NCI-H524 (cell line): ENCODE measurements at regions not wholly inside any gene's neighbourhood (a gene's known extent, or its start where the extent isn't known, plus 50 kb on each side); places are given as distances from the start of the nearest gene placed in this dataset.

Source experiments
- DNase-seq, 2 experiments: peaks; one replicate each; lab custom pipeline; 2025; lab: John Stamatoyannopoulos, UW

DNA sequence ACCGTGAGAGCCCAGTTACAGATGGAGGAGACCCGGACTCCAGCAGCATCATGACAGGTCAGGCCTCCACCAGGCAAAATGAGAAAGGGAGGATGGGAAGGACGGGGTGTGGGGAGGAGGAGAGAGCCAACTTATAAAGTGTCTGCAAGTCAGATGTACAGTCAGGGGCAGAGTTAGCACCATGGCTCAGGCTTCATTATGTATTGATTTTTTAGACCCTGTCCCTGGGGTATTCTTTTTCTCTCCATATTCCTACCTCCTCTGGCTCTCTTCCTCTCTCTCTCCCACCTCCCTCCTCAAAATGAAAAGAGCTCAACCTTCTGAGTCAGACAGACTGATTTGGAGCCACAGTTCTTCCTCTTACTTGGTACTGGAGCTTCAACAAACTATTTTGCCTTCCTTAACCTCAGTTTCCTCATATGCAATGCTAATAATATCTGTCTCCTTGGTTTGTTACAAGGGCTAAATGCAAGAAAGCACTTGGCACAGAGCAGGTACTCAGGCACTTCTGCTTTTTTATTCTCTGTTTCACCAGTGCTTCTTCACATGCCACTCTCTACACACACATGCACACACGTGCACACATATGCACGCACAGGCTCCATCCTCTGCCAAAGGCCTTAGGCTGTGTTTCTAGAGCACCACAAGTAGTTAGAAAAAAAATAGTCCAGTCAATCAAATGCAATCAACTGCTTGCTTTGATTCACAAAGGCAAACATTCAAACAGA, 92.3 kb upstream of the PKDCC start:
- no peak for DNase-seq

DNA sequence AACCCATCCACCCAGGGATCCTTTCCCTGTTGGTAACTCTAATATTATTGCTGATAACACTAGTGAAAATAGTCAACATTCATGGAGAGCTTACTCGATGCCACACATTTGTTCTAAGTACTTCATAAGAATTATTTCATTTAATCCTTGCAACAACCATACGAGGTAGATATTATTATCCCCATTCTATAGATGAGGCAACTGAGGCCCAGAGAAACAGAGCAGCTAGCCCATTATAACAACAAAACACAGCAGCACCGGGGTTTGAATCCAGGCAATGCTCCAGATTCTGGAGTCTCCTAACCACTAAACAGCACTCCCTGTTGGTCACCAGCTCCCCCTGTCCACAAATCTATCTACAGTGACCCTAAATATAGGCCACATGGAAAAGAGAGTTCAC, 90.4 kb upstream of the PKDCC start:
- no peak for DNase-seq

DNA sequence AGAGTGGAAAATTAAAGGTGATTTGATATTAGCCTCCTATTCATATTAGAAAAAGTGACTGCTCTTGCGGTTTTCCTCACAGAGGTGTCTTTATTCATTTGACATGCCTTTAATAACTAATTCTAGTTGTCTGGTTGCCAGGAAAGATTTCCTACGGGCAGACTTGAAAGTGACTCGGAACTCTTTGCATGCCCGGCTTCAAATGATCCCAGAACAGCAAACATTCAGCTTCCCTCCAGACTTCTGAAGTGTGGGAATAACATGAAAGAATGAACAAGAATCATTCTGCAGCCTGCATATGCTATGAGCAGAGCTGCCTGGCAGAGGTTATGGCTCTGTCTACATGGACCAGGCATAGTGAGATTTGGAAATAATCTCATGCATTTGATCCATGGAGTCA, 89.6 kb upstream of the PKDCC start:
- no peak for DNase-seq

DNA sequence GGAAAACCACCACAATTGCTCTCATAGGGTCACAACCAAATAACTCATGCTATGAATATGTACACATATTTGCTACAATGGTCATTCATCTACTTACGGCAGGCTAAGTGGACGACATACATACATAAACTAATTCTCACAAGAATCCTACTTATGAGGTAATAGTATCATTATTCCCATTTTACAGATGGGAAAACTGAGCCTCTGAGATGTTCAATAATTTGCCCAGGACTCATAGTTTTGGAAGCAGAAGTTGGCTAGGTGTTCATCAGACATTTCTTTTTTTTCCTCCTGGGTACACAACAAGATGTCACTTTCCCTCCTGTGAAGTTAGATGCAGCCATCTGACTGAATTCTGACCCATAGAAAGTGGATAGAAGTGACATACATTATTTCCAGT, 89.0 kb upstream of the PKDCC start:
- DNase-seq = no peak

DNA sequence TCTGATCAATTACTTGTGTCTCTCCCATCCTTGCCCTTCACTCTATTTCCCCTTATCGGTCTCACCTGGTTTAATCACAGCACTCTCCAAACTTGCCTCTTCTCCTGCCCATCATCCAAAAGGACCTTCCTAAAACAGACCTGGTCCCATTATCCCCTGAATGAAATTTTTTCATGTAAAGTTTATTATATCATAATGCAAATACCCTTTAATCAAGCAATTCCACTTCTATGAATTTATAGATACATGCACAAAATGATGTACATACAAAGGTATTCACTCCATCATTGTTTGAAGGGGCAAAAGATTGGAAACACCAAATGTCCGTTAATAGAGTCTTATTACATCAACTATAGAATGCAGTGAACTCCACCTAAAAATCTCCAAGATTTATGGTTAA, 88.1 kb upstream of the PKDCC start:
- no peak for DNase-seq

DNA sequence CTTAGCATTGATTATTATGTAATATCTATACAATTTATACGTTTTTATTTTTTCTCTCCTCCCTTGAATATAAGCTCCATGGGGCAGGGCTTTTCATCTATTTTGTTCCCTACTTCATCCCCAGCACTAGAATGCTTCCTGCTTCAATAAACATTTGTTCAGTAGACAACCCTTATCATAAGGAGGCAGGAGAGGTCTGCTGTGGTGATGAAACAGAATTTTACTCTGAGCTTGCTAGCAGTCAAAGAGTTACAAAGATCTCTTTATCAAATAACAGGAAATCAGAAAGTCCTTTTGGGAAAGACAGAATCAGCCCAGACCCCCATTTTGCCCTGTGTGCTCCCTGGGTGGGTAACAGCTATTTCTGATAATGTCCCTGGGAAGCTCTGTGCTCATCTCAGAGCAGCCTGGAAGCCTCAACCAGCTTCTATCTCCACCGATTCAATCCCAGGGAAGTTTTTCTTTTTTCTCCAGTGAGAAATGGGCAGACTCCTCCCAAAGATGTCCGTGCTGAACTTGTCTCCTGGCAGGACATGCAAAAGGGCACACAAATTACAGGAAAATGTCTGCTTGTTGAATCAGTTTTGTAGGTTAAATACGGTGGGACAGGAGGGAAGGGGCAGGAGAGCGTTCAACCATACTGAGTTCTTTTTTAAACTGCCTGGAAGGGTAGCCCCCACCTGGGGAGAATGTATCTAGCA, 84.7 kb upstream of the PKDCC start:
- DNase-seq = no peak

DNA sequence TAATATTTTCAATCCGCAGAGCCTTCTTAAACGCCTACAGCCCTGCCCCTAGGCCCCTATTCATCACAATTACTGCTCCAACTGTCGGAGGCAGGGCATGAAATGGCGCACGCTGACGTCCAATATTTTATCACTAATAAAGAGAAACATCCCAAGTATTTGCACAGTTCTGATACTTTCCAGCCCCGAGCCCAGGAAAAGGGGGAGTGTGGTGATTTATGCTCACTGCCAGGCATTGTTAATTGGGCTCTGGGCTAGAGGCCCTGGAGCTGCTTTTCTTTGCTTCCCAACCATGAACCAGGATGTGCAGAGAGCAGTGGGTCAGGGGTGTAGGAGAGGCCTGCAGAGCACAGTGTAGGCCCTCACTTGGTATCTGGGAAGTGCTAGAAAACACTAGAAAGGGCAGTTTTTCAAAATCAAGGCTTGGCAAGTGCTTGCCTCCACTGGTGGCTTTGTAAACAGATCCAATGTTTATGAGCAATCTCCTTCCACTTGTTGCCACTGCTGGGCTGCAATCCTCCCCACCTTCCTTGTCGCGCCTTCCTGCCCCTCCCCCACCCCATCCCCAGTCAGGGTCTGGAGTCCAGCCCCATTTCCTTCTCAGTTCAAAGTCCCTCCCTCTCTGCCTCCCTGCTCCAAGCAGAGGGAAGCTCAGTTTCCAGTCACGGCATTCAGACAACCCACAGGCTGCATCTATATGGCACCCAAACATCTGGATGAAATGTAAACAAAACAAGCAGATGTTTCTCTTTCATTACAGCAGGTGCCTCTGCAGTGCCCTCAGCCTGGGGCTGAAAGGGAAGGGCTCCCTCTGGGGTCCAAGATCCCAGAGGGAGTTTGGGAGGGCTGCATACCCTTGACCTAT, 83.9 kb upstream of the PKDCC start:
- no peak for DNase-seq

DNA sequence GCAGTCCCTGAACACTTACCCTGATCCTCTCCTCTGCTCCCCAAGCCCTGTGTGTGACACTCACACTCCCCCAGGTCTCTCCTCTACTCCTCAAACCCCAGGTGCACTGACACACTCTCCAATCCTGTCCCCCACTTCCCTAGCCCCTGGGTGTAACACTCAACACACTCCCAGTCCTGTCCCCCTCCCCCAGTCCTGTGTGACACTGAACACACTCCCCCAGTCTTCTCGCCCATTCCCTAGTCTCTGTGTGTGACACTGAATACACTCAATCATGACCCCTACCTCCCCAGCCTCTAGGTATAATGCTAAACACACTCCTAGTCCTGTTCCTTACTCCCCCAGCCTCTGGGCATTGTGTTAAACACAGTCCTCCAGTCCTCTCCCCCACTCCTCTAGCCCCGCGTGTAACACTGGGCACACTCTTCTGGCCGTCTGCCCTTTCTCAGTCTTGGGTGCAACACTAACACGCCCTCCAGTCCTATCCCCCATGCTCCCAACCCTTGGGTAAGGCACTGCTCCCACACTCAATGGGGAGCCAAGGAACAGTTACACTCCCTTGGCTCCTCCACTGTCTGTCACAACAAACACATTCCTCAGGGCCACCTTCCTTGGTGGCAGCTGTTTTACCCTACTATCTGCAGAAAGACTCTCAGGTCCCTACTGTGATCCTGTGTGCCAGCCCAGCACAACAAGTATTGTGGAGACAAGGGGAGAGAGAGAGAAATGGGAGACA, 82.5 kb upstream of the PKDCC start:
- no peak for DNase-seq

DNA sequence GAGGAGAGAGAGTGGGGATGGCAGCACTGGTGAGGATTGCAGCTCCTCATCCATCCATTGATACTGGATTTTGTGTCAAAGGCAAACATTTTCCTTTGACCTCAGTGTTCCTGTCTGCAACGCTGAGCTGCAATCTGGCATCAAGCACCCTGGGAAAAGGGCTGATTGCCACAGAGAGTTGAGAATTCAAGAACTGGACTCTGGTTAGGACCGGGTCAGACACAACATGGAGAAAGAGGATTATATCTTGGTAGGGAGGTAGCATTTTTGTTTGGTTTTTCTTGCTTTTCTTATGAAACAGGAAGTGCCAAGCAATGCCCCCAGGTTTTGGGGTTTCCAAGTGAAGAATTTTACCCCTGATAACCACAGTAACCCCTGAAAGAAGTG, 81.9 kb upstream of the PKDCC start:
- no peak for DNase-seq

DNA sequence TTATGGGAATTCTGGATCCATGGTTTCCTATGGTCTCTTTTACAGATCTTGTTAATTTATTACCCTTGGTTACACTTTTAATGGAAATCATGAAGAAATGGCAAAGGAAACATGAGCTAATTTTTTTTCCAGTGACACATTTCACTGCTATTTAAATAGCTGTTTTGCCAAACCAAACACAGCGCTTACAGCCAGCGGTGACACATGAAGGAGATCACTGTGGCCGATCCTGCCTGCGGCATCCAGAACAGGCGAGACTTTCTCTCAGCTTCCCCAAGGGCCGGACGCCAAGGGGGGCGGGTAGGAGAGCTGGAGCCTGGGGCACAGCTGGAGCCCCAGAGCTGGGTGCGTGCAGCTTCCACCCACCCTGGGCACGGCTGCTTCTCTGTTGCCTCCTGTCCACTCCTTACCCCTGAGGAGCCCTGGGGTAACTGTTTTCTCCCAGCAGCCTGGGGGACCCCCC, 81.4 kb upstream of the PKDCC start:
- DNase-seq = no peak

DNA sequence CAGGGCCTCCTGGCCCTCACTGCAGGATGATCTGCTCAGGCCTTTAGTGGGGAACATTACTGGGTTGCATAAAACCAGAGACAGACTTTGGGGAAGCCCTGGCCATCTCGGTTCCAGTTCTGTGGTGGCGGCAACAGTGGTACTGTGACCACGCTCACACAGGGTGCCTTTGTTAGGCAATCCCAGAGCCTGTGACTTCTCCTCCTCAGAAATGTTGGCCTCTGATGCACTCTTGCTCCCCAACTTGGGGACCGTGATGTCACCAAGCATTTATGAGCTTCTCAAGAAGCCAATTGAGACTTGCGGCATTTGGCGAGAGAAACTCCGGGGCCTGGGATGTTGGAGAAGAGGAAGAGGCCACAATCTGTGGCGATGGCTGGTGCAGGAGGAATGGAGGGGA, 80.9 kb upstream of the PKDCC start:
- no peak for DNase-seq

DNA sequence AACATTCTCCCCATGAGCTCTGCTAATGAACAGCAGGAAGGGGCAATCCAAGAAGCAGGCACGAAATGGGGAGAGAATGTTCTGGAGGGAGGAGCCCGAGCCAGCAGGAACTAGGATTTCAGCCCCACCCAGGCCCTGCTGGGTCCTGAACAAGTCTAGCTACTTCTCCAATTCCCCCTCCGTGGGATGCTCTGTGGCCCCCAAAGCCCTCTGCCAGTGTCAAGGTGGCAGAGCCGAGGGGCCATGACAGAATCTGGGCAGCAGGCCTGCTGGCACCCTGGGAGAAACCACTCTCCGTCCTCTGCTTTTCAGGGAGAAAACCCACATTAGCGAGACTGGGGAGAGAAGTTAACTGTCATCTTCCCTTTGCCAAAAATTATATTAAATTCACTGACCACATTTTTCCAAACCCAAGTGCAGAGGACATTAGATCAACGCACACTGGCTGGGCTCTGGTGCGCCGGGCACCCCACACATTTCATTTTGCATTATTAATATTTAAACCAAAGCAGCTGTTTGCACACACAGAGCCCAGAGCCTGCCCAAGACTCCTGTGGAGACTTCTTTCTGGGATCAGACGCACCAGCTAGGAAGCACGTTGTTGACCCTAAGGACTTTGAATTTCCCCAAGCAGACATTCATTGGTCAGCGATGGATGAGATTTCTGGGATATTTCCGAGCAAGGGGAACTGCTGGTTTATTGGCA, 80.2 kb upstream of the PKDCC start:
- DNase-seq = no peak

DNA sequence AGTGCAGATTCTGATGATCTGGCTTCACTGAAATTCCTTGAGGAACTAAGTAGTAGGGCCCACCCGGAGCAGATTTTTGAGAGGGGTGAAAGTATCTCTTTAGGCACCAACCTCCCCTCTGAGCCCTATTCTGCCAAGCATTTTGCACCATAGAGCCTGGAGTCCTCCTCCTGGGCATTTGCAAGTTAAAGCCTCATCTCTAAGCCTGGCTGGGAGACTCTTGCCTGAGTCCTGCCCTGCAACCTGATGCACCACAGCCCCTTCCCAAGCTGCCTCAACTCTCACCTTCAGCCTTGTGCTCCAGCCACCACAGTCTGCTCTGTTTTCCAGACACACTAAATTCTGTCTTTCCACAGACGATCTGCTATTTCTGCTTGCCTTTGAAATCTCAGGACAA, 79.6 kb upstream of the PKDCC start:
- no peak for DNase-seq

DNA sequence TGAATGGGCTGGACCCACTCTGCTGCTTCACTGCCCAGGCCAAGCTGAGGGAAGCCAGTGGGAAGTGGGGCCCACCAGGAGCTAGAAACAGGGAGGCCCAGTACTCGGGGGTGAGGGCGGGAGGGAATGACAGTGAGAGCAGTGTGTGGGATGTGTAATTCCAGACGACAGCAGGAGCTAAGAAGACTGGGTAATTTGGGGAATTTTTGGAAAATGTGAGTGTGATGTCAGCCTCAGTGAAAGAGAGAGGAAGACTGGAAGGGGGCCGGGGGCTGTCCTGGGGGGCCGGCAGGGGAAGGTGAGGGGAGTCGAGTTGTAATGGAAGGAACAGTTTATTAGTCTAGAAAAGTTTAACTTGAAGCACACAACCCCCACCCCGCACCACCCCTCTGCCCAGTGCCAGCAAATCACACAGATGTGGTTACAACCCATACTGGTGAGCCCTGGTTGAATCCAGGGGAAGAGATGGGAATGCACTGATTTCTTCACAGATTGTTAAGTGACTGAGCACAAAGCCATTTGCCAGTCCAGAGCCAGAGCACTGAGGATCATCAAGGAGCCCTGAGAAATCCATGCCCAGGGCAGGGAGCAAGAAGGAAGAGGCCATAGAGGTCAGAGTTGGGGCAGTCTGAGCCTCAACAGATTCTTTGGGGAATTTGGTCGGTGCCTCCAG, 76.7 kb upstream of the PKDCC start:
- no peak for DNase-seq

DNA sequence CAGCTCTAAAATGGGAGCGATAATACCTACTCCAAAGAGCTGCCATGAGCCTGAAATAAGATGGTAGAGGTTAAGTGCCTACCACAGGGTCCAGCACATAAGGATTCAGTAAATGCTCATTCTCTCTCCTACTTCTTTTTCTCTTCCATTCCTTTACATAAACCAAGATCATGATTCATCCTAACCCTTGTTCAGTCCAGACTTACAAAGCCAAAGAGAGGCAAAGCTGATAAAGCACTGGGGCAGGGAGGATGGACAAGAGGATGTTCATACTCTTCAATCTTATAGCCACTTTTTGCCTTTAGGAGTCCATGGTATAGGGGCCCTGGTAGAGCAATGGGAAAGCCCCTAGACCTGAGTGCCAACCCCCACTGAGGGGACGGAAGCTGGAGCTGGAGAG, 75.6 kb upstream of the PKDCC start:
- no peak for DNase-seq

DNA sequence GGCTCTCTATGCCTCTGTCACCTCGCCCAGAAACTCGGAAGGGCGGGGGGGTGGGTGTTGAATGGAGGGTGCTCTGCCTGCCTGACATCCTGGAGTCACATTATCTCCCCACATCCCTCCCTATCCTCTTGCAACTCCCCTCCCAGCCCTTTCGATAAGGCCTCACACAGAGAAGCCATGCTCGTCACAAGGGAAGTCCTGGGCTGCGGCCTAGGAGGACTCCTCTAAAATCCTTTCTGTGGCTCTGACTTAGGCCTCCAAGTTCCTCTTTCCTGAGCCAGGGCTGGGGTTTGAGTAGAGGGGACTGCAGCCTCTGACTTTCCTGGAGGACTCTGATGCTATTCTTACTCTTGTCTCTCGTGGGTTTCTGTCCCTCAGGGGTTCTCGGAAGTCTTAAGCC, 75.0 kb upstream of the PKDCC start:
- no peak for DNase-seq

DNA sequence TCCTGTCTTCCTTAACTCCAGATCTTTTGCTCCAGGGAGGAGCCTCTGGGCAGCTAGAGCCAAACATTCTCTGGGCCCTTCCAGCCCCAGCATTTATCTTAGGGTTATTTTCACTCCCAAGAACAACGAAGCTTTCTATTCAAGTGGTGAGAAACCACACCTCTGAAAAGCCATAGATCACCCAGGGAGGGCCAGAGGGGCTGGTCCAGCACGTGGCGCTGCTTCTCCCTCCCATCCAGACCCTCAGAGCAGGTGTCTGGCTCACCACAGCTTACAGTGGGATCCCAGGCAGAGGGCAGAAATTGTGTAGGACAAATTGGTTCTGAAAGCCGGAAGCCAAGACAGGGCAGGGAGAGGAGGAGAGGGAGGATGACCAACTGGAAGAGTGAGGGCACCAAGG, 74.0 kb upstream of the PKDCC start:
- no peak for DNase-seq

DNA sequence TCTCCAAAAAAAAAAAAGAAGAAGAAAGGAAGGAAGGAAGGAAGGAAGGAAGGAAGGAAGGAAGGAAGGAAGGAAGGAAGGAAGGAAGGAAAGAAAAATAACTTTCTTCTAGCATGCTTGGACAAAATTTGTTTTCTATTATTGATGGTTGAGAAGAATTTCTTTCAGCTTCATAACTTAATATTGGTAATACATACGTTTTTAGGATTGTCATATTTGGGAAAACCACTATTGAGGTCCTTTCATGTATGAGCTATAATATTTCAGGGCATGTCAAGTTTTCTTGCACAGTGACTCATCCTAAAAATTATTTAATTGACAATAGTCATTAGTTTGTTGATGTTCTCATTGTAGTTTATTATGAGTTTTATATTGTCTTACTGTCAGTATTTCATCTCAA, 66.4 kb upstream of the PKDCC start:
- no peak for DNase-seq

DNA sequence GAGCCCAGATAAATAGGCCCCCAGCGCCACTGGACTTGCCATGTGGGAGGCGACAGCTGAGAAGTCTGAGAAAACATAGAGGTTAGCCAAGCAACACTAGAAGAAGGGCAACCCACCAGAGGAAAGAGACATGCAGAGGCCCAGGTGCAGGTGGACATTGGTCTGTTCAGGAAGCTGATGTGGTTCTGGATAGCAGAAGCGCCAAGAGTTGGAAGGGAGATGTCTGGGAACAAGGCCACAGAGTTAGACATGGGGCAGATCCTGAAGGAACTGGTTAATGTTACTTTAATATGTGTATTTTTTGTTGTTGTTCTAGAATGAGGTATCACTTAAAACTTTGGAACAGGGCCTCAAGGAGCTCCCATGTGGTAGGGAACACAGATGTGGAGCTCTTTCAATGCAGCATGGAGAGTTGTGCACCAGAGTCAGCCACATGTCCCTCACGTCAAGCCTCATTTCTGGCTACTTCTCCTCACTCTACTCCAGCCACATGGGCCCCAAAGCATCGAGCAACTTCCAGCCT, 62.2 kb upstream of the PKDCC start:
- DNase-seq = no peak

DNA sequence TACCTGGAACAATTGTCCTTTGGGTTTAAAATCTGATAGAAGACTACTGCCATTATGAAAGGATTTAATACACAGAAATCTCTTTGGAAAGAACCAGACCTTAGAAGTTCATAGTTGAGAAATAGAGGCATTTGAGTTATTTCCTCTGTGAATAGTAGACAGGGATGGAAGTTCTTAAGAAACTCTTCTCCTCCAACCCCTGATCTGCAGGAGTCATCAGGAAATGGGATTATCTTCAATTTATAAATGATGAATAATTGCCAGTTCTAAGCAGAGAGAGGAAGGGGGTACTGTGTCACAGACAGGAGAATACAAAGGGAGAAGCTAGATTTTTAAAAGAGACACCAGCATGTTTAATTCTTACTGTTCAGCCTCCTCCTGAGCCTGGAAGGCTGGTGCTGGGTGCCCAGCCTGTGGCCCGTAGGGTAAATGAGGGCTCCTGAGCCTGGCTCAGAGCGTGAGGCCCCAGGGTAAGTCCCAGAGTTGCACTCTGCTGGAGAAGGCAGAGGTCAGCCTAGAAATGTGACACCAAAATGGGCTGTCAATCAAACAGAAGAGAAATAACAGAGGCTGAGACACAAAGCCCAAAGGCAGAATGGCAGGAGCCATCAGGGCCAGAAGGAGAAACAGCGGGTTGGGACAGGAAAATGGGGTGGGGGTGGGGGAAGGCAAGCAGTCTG, 58.2 kb upstream of the PKDCC start:
- no peak for DNase-seq
